Hindlimb muscle (tissue), 1 donor: ENCODE measurements at regions not wholly inside any gene's neighbourhood (a gene's known extent, or its start where the extent isn't known, plus 50 kb on each side); places are given as distances from the start of the nearest gene placed in this dataset.
A peak's percentile ranks its signal among the peaks of the same experiment; 100 is the strongest.
"Not testable (repeated sequence)": the region's sequence is repeated elsewhere in the genome, so short reads cannot be mapped to it uniquely, and the experiment has no call there.

ENCODE experiments used
- DNase-seq: peaks from one replicate; pipeline ENCODE4 v3.0.0-alpha.2; 2013

DNA sequence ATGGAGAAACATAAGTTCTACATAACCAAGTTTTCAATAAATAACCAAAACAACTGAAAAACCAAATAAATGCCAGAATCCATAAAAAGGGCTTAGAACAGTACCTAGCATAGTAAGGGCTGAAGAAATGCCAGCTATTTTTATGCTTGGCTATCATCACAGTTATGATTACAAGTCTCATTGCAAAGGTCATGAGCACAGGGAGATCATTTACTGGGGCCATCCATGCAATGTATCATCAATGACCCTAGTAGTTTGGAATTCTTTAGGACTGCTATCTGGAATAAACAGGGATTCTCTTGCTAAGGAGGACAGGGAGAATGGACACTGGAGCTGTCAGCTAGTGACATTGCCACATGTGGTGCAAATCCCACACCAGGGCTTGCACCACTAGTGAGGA lies 92.5 kb upstream of the NAP1L1 start:
- no peak for DNase-seq

DNA sequence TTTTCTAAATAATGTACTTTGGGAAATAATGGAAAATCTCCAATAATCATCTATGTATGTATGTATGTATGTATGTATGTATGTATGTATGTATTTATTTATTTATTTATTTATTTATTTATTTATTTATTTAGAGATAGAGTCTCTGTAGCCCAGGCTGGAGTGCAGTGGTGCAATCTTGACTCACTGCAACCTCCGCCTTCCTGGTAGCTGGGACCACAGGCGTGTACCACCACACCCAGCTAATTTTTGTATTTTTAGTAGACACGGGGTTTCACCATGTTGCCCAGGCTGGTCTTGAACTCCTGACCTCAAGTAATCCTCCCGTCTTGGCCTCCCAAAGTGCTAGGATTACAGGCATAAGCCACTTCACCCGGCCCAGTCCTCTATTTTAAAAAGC lies 91.5 kb upstream of the NAP1L1 start:
- DNase-seq = not testable (repeated sequence)

DNA sequence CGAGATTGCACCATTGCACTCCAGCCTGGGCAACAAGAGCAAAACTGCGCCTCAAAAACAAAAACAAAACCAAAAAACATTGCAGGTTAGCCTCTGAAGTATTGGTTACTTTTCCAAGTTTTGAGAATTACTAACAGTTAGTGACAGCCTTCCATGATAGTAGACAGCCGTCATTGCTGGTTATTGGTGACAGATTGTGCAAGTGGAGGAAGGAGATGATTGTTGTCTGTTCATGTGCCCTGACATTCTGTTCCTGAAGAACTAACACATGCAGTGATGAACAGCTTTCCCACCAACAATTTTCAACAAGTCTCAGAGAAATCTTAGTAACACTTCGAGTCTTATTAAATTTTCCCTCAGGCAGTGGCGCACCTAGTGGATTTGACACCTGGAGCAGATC lies 89.3 kb upstream of the NAP1L1 start:
- DNase-seq = no peak

DNA sequence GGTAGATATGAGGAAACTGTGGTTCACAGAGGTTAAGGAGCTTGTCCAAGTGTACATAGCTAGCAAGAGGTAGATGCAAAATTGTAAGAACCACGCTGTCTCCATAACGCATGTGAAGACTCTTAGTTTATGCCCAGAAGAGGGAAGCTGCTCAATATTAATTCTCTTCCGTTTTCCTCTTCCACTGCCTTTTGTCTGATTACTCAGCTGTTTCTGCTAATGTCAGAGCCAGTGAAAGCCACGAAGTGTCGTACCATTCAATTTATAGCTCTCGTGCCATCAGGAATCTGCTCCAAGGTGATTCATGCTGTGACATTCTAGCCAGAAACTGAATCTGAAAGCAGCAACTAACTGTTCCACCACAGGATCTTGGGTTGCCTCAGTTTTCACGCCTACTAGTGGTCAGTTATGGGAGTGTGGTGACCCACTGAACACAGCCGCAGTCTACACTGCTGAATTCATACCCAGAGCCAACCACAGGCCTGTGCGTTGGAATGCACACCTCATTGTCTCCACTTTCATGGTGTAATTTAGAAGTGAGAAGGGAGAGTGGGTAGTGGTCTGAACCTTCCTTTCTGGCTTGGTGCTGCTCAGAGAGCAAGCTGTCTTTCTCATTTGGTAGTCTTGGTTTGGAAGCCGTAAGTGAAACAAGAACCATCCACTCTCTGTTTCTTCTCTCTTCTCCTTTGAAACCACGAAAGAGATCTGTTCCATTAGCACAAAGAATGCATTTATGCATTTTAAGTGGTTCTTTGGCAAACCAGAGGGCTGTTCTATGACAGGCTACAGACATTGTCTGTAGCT lies 74.2 kb upstream of the NAP1L1 start:
- DNase-seq = peak; percentile 9

DNA sequence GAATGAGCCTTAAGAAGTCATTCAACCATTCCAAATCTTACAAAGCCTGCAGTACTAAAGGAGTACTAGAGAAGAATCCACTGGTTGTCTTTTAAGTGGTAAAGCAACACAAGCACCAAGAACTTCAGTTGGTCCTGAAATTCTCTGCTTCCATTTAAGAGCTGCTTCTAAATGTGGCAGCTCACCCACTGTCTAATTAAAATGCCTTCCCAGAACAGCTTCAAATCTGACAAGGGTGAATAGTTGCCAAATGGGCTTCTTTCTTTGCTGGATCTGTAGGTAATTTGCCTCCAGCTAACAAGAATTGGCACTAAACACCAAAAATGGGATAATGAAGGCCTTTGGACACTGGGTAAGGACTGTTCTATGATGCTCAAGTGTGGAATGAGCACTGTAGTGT lies 72.2 kb upstream of the NAP1L1 start:
- no peak for DNase-seq

DNA sequence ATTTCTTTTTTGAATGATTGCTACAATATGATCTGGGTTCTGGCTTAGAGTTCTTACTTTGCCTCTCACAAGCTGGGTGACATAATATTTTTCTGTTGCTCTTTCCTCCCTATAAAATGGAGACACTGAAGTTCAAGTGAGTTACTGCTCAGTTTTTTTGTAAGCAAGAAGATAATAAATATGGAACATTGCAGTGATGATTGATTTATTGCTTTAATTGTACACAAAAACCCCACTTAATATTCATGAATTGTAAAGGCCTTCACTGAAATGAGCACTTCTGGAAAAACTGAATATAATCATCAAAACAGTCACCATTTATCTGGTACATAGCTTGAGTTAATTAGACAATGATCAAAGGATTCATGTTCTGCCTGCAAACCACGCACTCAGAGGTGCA lies 71.8 kb upstream of the NAP1L1 start:
- DNase-seq = no peak

DNA sequence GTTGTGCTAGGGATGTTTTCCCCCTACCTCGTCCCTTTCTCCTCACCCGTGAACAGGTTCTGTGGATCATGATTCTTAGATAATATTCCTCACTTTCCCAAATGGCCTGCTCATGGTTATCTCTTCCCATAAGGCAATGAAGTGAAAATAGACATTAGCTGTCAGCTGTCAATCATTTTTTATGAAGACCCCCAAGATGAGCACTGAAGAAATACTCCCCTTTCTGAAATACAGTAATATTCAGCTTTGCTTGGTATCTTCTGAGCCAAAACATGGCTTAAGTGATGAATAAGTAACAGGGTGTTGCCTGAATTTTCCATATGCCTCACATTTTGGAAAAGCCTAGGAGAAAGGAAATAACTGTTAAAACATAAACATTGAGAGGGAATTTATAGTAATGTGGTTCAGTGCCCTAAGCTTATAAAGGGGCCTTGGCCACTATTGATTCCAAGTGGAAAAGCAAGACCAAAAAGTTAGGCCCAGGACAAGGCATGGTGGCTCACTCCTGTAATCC lies 70.7 kb upstream of the NAP1L1 start:
- DNase-seq = no peak

DNA sequence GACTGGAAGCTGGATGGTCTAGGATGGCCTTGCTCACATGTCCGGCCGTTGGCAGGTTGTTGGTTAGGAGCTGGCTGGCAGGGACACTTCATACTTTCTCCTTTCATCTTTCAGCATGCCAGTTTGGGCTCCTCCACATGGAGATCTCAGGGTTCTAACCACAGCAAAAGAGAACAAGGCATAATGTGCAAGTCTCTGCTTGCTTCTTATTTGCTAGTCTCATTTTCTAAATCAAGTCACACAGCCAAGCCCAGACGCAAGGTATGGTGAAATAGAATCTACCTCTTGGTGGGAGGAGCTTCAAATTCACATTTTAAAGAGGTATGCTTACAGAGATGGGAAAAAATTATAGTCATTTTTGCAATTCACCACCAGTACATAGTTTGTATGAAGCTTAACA lies 69.1 kb upstream of the NAP1L1 start:
- no peak for DNase-seq

DNA sequence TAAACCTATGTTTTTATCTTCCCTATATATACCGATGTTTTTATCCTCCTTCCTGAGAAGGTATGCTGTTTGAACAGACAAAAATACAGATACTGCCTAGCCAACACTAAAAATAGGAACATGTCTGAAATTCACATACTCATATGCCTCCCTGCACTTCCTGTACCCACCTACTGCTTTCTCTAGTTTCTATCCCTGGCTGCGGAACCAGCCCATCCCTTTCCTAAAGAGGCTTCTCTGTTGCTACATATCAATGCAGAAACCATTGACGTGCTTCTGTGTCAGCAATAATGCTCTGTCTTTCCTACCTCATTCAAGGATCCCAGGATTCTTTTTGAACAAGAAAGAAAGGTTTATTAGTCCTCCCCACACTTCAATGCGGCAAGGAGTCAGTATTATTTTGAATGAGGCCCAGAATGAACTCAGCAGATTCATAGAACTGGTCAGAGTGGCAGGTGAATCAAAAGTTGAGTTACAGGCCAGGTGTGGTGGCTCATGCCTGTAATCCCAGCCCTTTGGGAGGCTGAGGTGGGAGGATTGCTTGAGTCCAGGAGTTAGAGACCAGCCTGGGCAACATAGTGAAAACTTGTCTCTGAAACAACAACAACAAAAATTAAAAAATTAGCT lies 67.8 kb upstream of the NAP1L1 start:
- peak; percentile 12 for DNase-seq

DNA sequence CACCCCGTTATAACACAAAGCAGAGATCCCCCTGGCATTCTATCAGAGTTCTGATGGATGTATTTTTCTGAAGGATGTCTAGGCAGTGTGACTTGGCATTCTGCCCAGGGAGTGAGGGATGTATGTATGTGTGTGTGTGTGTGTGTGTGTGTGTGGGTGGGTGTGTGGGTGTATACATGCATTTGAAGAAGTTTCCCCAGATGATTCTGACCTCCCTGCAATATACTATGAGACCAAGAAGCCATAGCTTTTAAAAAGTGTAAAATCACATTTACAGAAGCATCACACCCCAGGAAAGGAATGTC lies 59.7 kb upstream of the NAP1L1 start:
- DNase-seq = no peak

DNA sequence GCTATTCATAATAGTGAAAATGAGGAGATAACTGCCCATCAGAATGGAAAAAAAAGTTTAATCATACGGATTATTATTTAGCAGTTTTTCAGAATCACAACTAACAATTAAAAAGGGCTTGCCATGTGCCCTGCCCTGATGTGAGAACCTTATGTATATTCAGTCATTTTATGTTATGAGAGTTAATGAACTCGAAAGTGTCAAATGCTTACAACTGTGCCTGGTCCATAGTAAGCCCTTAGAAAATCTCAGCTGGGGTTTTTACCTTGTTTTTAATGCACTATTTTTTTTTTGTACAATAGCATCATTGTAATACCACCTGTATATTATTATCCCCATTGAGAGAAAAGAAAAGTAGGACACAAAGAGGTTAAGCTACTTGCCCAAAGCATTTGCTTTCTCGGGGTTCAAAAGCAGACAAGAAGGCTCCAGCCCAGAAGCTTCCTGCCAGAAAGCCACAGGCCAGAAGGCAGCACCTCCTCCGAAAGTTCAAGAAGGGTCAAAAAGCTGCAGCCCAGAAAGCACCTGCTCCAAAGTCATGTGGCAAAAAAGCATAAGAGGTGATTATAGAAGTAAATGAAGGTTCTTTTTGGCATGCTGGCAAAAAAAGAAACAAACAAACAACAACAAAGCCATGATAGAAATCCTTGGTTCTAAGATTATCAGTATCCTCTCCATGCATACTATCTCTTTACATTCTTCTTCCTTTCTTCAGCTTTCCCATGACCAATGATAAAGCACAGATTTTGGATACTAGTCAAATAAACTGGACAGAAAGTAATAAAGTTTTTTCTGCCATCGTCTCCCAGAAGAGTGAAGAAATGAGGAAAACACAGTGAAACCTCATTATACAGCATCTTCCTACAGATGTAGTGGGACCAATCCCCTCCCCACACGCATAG lies 59.1 kb upstream of the NAP1L1 start:
- DNase-seq = no peak

DNA sequence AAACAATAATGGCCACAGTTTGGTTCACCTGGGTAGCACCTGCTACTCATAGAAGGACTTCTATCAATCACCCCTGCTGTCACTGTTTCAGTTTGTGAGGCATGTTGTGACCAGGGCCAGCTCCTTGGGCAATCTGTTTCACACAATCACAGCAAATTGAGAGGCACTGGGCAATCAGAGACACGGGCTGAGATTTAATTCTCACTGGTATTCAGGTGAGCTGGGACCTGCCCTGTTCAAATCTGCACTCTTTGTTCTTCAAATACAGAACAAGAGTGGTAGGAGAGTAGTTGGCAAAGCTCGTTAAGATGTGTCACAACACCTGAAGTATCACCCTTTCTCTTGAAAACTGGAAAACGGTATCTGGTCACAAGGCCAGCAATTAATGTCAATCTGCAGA lies 57.8 kb upstream of the NAP1L1 start:
- DNase-seq = no peak

DNA sequence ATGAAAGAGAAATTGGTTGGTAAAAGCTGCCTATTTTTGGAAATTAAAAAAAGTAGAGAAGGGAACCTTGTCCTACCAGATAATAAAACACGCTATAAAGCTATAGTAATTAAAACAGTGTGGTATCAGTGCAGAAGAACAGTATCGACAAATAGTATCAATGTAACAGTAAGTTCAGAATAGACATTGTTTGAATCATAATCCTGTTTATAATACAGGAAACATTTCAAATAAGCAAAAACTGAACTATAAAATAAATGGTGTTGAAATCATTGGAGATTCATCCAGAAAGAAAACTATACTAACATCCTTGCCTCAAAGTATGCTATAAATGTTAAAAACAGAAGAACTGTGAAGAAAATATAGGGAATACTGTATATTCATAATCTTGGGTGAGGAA lies 54.2 kb upstream of the NAP1L1 start:
- DNase-seq = no peak

DNA sequence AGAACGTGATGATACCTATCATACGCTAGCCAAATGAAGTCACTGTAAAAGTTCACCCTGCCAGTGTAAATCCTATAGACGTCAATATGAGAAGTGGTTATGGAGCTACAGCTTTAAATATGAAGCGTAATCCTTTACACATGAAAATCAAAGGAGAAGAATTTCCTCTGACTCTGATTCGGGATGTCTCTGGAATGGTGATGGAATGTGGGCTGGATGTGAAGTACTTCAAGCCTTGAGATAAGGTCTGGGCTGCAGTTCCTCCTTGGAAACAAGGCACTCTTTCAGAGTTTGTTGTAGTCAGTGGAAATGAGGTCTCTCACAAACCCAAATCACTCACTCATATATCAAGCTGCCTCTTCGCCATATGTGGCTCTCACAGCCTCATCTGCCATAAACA lies 53.1 kb upstream of the NAP1L1 start:
- DNase-seq = no peak

DNA sequence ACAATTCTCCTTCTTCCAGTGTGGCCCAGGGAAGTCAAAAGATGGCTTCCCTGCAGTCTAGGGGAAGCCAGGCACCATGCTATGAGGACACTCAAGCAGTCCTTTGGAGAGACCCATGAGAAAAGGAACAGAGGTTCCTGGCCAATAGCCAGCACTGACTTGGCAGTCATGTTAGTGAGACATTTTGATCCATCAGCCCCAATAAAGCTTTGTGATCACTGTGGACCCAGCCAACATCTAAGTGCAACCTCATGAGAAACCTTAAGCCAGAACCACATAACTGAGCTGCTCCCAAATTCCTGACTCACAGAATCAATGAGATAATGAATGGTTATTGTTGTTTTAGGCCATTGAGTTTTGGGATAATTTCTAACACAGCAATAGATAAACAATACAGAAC lies 51.0 kb upstream of the NAP1L1 start:
- DNase-seq = no peak
